Mesodermal cell (in vitro differentiated cells): ENCODE measurements at regions not wholly inside any gene's neighbourhood (a gene's known extent, or its start where the extent isn't known, plus 50 kb on each side); places are given as distances from the start of the nearest gene placed in this dataset.

Source experiments
- H3K27ac ChIP-seq: 2 replicates; pipeline ENCODE4 v1.7.0; 2013; ENCODE audit warnings: mild to moderate bottlenecking, low read depth, low read length, moderate library complexity; ENCODE audit not compliant: severe bottlenecking
- H3K36me3 ChIP-seq: 2 replicates; pipeline ENCODE4 v1.7.1; 2013; ENCODE audit warnings: mild to moderate bottlenecking, low read length, moderate library complexity; ENCODE audit not compliant: control insufficient read depth, insufficient read depth
- H3K4me1 ChIP-seq: one replicate; pipeline ENCODE4 v1.7.1; 2013; ENCODE audit warnings: mild to moderate bottlenecking, low read length; ENCODE audit not compliant: insufficient read depth, control insufficient read depth, poor library complexity, severe bottlenecking
- H3K4me3 ChIP-seq: 2 replicates; pipeline ENCODE4 v1.7.0; 2013; ENCODE audit warnings: low read length, control low read depth, mild to moderate bottlenecking; ENCODE audit not compliant: insufficient read depth, poor library complexity, severe bottlenecking; ENCODE audit errors: extremely low read depth
- H3K9me3 ChIP-seq: 2 replicates; pipeline ENCODE4 v1.7.1; 2013; ENCODE audit warnings: mild to moderate bottlenecking, low read length, moderate library complexity; ENCODE audit not compliant: control insufficient read depth
- WGBS, 2 experiments: methylation state at CpG; one replicate each; pipeline ENCODE4 v1.1.5; 2013; ENCODE audit warnings: missing lambda C conversion rate in 2 of 2; ENCODE audit not compliant: insufficient coverage in 2 of 2; 5-methylcytosine and 5-hydroxymethylcytosine counted together

DNA sequence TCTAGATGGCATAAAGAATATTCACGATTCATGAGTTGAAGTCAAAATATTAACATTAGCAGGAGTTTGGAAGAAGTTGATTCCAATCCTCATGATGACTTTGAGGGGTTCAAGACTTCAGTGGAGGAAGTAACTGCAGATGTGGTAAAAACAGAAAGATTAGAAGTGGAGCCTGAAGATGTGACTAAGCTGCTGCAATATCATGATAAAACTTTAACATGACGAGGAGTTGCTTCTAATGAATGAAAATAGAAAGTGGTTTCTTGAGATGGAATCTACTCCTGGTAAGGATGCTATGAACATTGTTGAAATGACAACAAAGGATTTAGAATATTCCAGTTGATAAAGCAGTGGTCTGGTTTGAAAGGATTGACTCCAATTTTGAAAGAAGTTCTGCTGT is 70.1 kb upstream of the TMLHE start:
- no peaks in the 10 kb centered on the region for H3K36me3 ChIP-seq
- H3K4me3 ChIP-seq, result no peak overlapping the region
- H3K9me3 ChIP-seq, result no peaks in the 10 kb centered on the region
- no peaks in the 10 kb centered on the region for H3K4me1 ChIP-seq
- WGBS, 2 experiments, result 83 to 100% methylated on average over 1 of the region's 2 CpGs
- no peak overlapping the region for H3K27ac ChIP-seq

DNA sequence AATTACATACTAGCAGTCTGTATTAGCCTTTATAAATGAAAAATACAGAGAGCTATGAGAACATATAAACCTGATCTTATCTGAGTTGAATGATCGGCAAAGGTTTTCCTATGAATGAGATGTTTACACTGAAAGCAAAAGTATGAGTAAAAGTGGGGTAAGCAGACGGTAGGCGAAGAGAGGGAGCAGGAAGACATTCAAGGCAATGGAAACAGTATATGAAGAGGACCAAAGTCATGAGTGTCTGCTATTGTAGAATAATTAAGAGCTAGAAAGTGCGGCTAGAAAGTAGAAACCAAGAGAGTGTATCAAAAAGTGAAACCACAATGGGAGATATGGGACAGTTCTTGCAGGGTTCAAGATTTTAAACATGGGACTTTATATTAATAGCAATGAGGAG is 67.0 kb upstream of the TMLHE start:
- 97 to 100% methylated on average over 1 to 3 of the region's 4 CpGs for WGBS, 2 experiments
- no peaks in the 10 kb centered on the region for H3K9me3 ChIP-seq
- no peak overlapping the region for H3K4me3 ChIP-seq
- no peak overlapping the region for H3K27ac ChIP-seq
- H3K4me1 ChIP-seq, result no peaks in the 10 kb centered on the region
- no peaks in the 10 kb centered on the region for H3K36me3 ChIP-seq

DNA sequence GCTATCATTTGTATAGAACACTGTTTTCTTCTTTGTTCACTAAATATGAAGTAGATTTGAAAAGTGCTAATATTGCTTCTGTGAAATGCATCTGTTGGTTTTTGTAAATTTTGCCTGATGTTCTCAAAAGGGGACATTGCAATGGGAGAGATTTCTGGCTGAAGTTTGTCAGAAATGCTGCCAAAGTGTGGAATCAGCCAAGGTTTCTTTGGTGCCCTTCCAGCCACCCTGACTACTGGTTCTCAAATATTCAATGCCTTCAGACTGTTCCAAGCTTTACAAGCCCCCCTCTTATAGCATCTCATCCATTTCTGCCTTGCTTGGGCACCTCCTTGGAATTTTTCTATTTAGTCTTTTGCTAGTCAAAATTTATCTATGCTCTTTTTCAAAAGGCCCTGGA is 60.6 kb upstream of the TMLHE start:
- H3K9me3 ChIP-seq, result no peaks in the 10 kb centered on the region
- no peak overlapping the region for H3K4me3 ChIP-seq
- no peak overlapping the region for H3K27ac ChIP-seq
- no peaks in the 10 kb centered on the region for H3K4me1 ChIP-seq
- H3K36me3 ChIP-seq, result no peaks in the 10 kb centered on the region

DNA sequence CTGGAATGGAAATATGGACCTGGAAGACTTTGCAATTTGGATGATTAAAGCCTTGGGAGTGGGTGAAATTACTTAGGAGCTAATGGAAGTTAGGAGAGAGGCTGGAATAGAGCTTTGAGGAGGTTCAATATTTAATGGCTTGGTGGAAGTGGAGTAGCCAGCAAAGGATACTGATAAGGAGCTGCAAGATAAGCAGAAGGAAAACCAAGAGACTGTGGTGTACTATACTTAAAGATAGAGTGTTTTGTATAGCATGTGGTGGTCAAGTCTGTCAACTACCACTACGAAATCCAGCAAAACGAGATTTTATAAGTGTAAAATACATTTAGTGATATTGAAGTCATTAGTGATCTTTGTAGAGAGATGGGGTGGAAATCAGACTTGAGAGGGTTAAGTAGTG is 54.0 kb upstream of the TMLHE start:
- no peak overlapping the region for H3K4me3 ChIP-seq
- WGBS, 2 experiments, result 100% methylated on average over 1 of the region's 2 CpGs; no CpG with 5 or more reads in 1 of the 2 experiments

More for the DNA sequence above, 54.0 kb upstream of the TMLHE start:
- H3K4me1 ChIP-seq, result no peaks in the 10 kb centered on the region
- H3K27ac ChIP-seq, result no peak overlapping the region
- no peaks in the 10 kb centered on the region for H3K9me3 ChIP-seq
- H3K36me3 ChIP-seq, result no peaks in the 10 kb centered on the region
